ENCODE measurements at regions not wholly inside any gene's neighbourhood (a gene's known extent, or its start where the extent isn't known, plus 50 kb on each side); places are given as distances from the start of the nearest gene placed in this dataset.

DNA sequence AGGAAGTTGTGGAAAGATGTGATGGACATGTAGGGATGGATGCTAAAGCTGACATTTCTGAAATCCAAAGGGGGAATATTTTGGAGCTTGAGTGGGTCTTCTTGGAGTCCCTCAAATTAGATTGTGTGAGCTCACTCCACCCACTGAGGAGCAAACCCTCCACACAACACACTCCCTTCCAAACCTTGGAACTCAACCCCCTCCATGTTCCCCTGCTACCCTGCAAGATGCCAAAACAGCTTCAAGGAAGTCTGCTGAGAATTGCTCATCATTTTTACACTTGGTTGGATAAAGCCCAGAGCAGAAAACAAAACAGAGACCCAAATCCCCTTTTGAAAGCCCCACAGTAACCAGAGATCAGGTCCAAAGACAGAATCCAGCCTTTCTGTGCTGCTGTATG, 103.3 kb upstream of the ERCC4 start:
- TF ChIP-seq POLR2A (IDR thresholded peaks at IDR 0.05; ENCODE audit: low read depth, low read length) (no peak), POLR2AphosphoS5 (IDR thresholded peaks at IDR 0.05; ENCODE audit: low read depth, low read length) (no peak)
